GM23338 (cell line): ENCODE measurements at regions not wholly inside any gene's neighbourhood (a gene's known extent, or its start where the extent isn't known, plus 50 kb on each side); places are given as distances from the start of the nearest gene placed in this dataset.

Experiments
- ATAC-seq: fragments of 200-7000 bp; cut with Tn5 transposase; 3 replicates; pipeline ENCODE4 v1.9.1; 2020
- DNase-seq: peaks from one replicate; pipeline ENCODE4 v3.0.0-alpha.2; 2015; ENCODE audit warnings: low spot score
- H2AFZ ChIP-seq: fragments of 200-600 bp; sonication (generic); 2 replicates; pipeline ENCODE4 v1.8.0; 2016; ENCODE audit warnings: antibody characterized with exemption, mild to moderate bottlenecking, moderate library complexity
- H3F3A ChIP-seq: fragments of 200-600 bp; sonication (generic); replicated peaks from 2 replicates; pipeline ENCODE4 v1.8.0; 2017; ENCODE audit warnings: antibody characterized with exemption, mixed run types, low read depth
- H3K27ac ChIP-seq: fragments of 200-600 bp; sonication (generic); 2 replicates; pipeline ENCODE4 v1.6.1; 2016; ENCODE audit warnings: low read depth
- H3K27me3 ChIP-seq: fragments of 200-600 bp; sonication (generic); 2 replicates; pipeline ENCODE4 v1.8.0; 2016; ENCODE audit warnings: mild to moderate bottlenecking, mixed run types, moderate library complexity; ENCODE audit not compliant: insufficient read depth
- H3K36me3 ChIP-seq: fragments of 200-600 bp; sonication (generic); 2 replicates; pipeline ENCODE4 v1.8.0; 2016; ENCODE audit warnings: mild to moderate bottlenecking; ENCODE audit not compliant: insufficient read depth
- H3K4me1 ChIP-seq: fragments of 200-600 bp; sonication (generic); 2 replicates; pipeline ENCODE4 v1.8.0; 2016; ENCODE audit warnings: mild to moderate bottlenecking, moderate library complexity; ENCODE audit not compliant: insufficient read depth
- H3K4me2 ChIP-seq: fragments of 200-600 bp; sonication (generic); 2 replicates; pipeline ENCODE4 v1.7.1; 2017; ENCODE audit warnings: mixed run types
- H3K4me3 ChIP-seq: fragments of 200-600 bp; sonication (generic); 2 replicates; pipeline ENCODE4 v1.6.1; 2016; ENCODE audit warnings: mixed run types
- H3K79me2 ChIP-seq: fragments of 200-600 bp; sonication (generic); replicated peaks from 2 replicates; pipeline ENCODE4 v1.8.0; 2017; ENCODE audit warnings: mild to moderate bottlenecking; ENCODE audit not compliant: insufficient read depth
- H3K9me2 ChIP-seq: fragments of 200-600 bp; sonication (generic); 2 replicates; pipeline ENCODE4 v1.8.0; 2017; ENCODE audit not compliant: insufficient read depth
- H4K20me1 ChIP-seq: fragments of 200-600 bp; sonication (generic); replicated peaks from 2 replicates; pipeline ENCODE4 v1.8.0; 2017; ENCODE audit warnings: mild to moderate bottlenecking; ENCODE audit not compliant: insufficient read depth
- H3K27ac Mint-ChIP-seq: 2 replicates; pipeline ENCODE4 v1.8.0; 2020; ENCODE audit warnings: inconsistent platforms, mild to moderate bottlenecking, moderate library complexity, mixed read lengths
- H3K27me3 Mint-ChIP-seq: 3 replicates; pipeline ENCODE4 v1.8.0; 2022; ENCODE audit warnings: low read depth, mild to moderate bottlenecking, moderate library complexity, mixed read lengths, inconsistent platforms; ENCODE audit not compliant: insufficient read depth, poor library complexity
- H3K36me3 Mint-ChIP-seq: 3 replicates; pipeline ENCODE4 v1.8.0; 2021; ENCODE audit warnings: low read depth, mild to moderate bottlenecking, inconsistent platforms, moderate library complexity, mixed read lengths
- H3K4me1 Mint-ChIP-seq: 3 replicates; pipeline ENCODE4 v1.8.0; 2020; ENCODE audit warnings: mild to moderate bottlenecking, inconsistent platforms, mixed read lengths
- H3K4me3 Mint-ChIP-seq: 3 replicates; pipeline ENCODE4 v1.8.0; 2021; ENCODE audit warnings: moderate library complexity, mild to moderate bottlenecking, inconsistent platforms, mixed read lengths
- H3K9me3 Mint-ChIP-seq: 3 replicates; pipeline ENCODE4 v1.8.0; 2020; ENCODE audit warnings: moderate library complexity, mild to moderate bottlenecking, inconsistent platforms, mixed read lengths
- CTCF ChIP-seq, 2 experiments: fragments of 200-600 bp in 1 of 2; sonication (generic) in 1 of 2; conservative IDR thresholded peaks; 2 replicates each; pipeline versions ENCODE4 v1.5.1 to v1.6.1; 2016 to 2017; ENCODE audit warnings: antibody characterized with exemption in 2 of 2, low read depth in 2 of 2, mild to moderate bottlenecking in 2 of 2, moderate library complexity in 1 of 2
- POLR2AphosphoS5 ChIP-seq: IDR thresholded peaks from 2 replicates; pipeline ENCODE4 v1.6.1; 2016; ENCODE audit warnings: antibody characterized with exemption, low read depth
- ZNF462 ChIP-seq: fragments of 250-450 bp; sonication (Bioruptor Pico); IDR thresholded peaks from 2 replicates; pipeline ENCODE4 v1.5.0; 2020; ENCODE audit warnings: mild to moderate bottlenecking, moderate library complexity

- ATAC-seq = peak; percentile 97
- peak; percentile 89 to 91 for TF ChIP-seq CTCF (conservative IDR thresholded peaks at IDR 0.05; ENCODE audit: low read depth in 2 of 2)
- TF ChIP-seq ZNF462 (CRISPR knock-in tag) = peak; percentile 60; the same call in 1 of the 2 replicates
- no peak for TF ChIP-seq POLR2AphosphoS5
- no peak overlapping the region for H3K27ac Mint-ChIP-seq
These were observed 297.0 kb downstream of the GPATCH2 start for GRCh38 chr1:217333939-217334338.

More at GRCh38 chr1:217333939-217334338, 297.0 kb downstream of the GPATCH2 start:
- peaks cover 19% of the 10 kb centered on the region for H3K9me3 Mint-ChIP-seq
- no peaks in the 10 kb centered on the region for H3K27me3 ChIP-seq
- no peaks in the 10 kb centered on the region for H4K20me1 ChIP-seq
- no peak overlapping the region for H3K4me3 ChIP-seq
- peak; percentile 84 for DNase-seq
- H3K4me2 ChIP-seq = no peak overlapping the region
- H3K79me2 ChIP-seq = no peaks in the 10 kb centered on the region
- H3F3A ChIP-seq = no peaks in the 10 kb centered on the region
- no peak overlapping the region for H3K4me3 Mint-ChIP-seq
- H3K4me1 Mint-ChIP-seq = peaks cover 9% of the 10 kb centered on the region; the same call in 2 of the 3 replicates
- no peak overlapping the region for H3K27ac ChIP-seq
- H3K4me1 ChIP-seq = no peaks in the 10 kb centered on the region
- H3K36me3 Mint-ChIP-seq = peaks cover 14% of the 10 kb centered on the region
- H3K9me2 ChIP-seq = no peaks in the 10 kb centered on the region
- no peaks in the 10 kb centered on the region for H3K27me3 Mint-ChIP-seq
- no peaks in the 10 kb centered on the region for H3K36me3 ChIP-seq
- H2AFZ ChIP-seq = 0 out of 2 replicates have a peak overlapping the region, but pooled peaks have one; percentile 21
